ENCODE measurements at regions not wholly inside any gene's neighbourhood (a gene's known extent, or its start where the extent isn't known, plus 50 kb on each side); places are given as distances from the start of the nearest gene placed in this dataset.
"Not testable (repeated sequence)": the region's sequence is repeated elsewhere in the genome, so short reads cannot be mapped to it uniquely, and the experiment has no call there.

DNA sequence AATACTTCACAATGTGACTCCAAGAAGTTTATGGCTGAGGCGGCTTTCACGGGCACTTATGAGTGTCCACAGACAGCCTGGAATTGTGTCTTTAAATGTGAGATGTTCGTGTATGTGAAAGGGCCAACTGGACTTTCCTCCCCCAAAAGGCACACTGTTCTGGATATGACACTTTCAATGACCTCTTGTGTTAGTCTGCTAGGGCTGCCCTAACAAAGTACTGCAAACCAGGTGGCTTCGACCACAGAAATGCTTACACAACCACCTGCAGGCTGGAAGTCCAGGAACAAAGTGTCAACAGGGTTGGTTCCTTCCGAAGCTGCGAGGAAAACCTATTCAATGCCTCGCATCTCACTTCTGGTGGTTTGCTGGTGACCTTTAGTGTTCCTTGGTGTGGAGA, 281.7 kb downstream of the ANAPC1 start:
- not testable (repeated sequence) for TF ChIP-seq CTCF, POLR2A (IDR thresholded peaks at IDR 0.05)

All from Peyer's patch (tissue), 4 donors.